Fibroblast of lung (primary cell): ENCODE measurements at regions not wholly inside any gene's neighbourhood (a gene's known extent, or its start where the extent isn't known, plus 50 kb on each side); places are given as distances from the start of the nearest gene placed in this dataset.

Experiments
- DNase-seq, 2 donors: peaks; one replicate each; pipeline versions ENCODE4 v3.0.0 to v3.0.0-alpha.2; 2010; ENCODE audit warnings: low read depth in 2 of 2
- H2AFZ ChIP-seq: 2 replicates; pipeline ENCODE4 v1.5.1; 2012; ENCODE audit warnings: low read length, control low read depth, inconsistent platforms
- H3K27ac ChIP-seq: 2 replicates; pipeline ENCODE4 v1.5.1; 2011; ENCODE audit warnings: low read length, control low read depth; ENCODE audit not compliant: insufficient read depth
- H3K27me3 ChIP-seq: 2 replicates; pipeline ENCODE4 v1.5.1; 2011; ENCODE audit warnings: mild to moderate bottlenecking, low read length; ENCODE audit not compliant: control insufficient read depth, insufficient read depth
- H3K36me3 ChIP-seq: 2 replicates; pipeline ENCODE4 v1.5.1; 2011; ENCODE audit warnings: low read length; ENCODE audit not compliant: control insufficient read depth, insufficient read depth
- H3K4me1 ChIP-seq: 2 replicates; pipeline ENCODE4 v1.5.1; 2011; ENCODE audit warnings: low read length; ENCODE audit not compliant: control insufficient read depth, insufficient read depth; ENCODE audit errors: extremely low read depth
- H3K4me2 ChIP-seq: 2 replicates; pipeline ENCODE4 v1.5.1; 2011; ENCODE audit warnings: low read length, control low read depth; ENCODE audit not compliant: insufficient read depth; ENCODE audit errors: extremely low read depth
- H3K4me3 ChIP-seq, 4 experiments: fragments of 200-600 bp in 1 of 4; sonication (generic) in 1 of 4; replicated peaks in 1 of 4; 2 replicates each; pipeline ENCODE4 v1.5.1; 2011 to 2016; ENCODE audit warnings: low read length in 4 of 4, low read depth in 3 of 4, mild to moderate bottlenecking in 3 of 4, control low read depth in 2 of 4, inconsistent platforms in 1 of 4, mixed read lengths in 1 of 4; ENCODE audit not compliant: insufficient read depth in 1 of 4; ENCODE audit errors: control extremely low read depth in 1 of 4
- H3K79me2 ChIP-seq: 2 replicates; pipeline ENCODE4 v1.5.1; 2012; ENCODE audit warnings: mild to moderate bottlenecking, low read length, inconsistent platforms; ENCODE audit not compliant: control insufficient read depth, insufficient read depth
- H3K9ac ChIP-seq: 2 replicates; pipeline ENCODE4 v1.5.1; 2011; ENCODE audit warnings: mild to moderate bottlenecking, low read length, control low read depth; ENCODE audit not compliant: insufficient read depth
- H3K9me3 ChIP-seq: 2 replicates; pipeline ENCODE4 v1.5.1; 2012; ENCODE audit warnings: low read depth, low read length; ENCODE audit not compliant: control insufficient read depth, insufficient read depth
- H4K20me1 ChIP-seq: 2 replicates; pipeline ENCODE4 v1.5.1; 2011; ENCODE audit warnings: low read length; ENCODE audit not compliant: control insufficient read depth, insufficient read depth; ENCODE audit errors: extremely low read depth
- CTCF ChIP-seq, 2 donors: IDR thresholded peaks in 1 of 2; conservative IDR thresholded peaks in 1 of 2; 1 replicate in 1 of 2; 2 replicates in 1 of 2; pipeline ENCODE4 v1.5.1; 2011 to 2012; ENCODE audit warnings: low read length in 2 of 2, control low read depth in 1 of 2, inconsistent platforms in 1 of 2, low read depth in 1 of 2, mild to moderate bottlenecking in 1 of 2
- EZH2 ChIP-seq: IDR thresholded peaks from 2 replicates; pipeline ENCODE4 v1.5.1; 2012; ENCODE audit warnings: low read length, control low read depth, mild to moderate bottlenecking; ENCODE audit errors: missing control alignments

DNA sequence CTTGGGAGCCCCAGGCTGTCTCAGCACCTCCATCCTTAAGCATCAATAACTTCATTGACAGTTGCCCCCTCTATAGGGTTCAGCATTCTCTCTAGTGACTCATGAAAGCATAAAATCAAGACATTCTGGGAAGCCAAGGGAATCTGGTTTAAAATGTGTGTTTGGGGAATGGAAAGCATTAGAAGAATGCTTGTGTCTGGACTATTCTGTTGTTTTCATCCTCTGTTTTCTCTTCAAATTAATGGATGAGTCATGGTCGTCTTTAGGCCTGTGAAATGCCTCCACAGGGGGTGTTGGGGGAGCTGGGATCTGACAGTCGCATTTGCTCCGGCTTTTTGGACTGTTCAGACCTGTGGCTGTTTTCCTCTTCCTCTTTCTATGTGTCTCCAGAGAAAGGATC is 279.7 kb downstream of the CDC5L start:
- peaks cover 8% of the 10 kb centered on the region for H3K4me1 ChIP-seq
- H3K4me2 ChIP-seq = no peak overlapping the region

GRCh38 chr6:44667668-44668390 is 280.3 kb downstream of the CDC5L start:
- H3K79me2 ChIP-seq = no peaks in the 10 kb centered on the region
- H3K4me3 ChIP-seq = no peak overlapping the region
- peaks cover 2% of the 10 kb centered on the region for H3K27me3 ChIP-seq
- TF ChIP-seq CTCF (conservative IDR thresholded peaks at IDR 0.05 in 1 of 2, IDR thresholded peaks at IDR 0.05 in 1 of 2; ENCODE audit: low read depth in 1 of 2, low read length in 2 of 2) (peak; percentile 27 to 59), EZH2 (no peak)
- peak overlapping the region; percentile 28 for H3K27ac ChIP-seq
- no peak overlapping the region for H2AFZ ChIP-seq
- H3K36me3 ChIP-seq = no peaks in the 10 kb centered on the region
- no peak for DNase-seq
- H3K9ac ChIP-seq = no peak overlapping the region
- H4K20me1 ChIP-seq = no peaks in the 10 kb centered on the region
- no peaks in the 10 kb centered on the region for H3K9me3 ChIP-seq
- H3K4me1 ChIP-seq = peaks cover 8% of the 10 kb centered on the region
- H3K4me2 ChIP-seq = no peak overlapping the region

More for the DNA sequence above, 279.7 kb downstream of the CDC5L start:
- Histone ChIP-seq H3K9me3 (no peaks in the 10 kb centered on the region), H3K27ac (no peak overlapping the region), H3K9ac (no peak overlapping the region), H3K4me3 (no peak overlapping the region), H3K79me2 (no peaks in the 10 kb centered on the region), H2AFZ (no peak overlapping the region), H3K36me3 (no peaks in the 10 kb centered on the region), H3K27me3 (peaks cover 2% of the 10 kb centered on the region), H4K20me1 (no peaks in the 10 kb centered on the region)
- peak; percentile 75 to 98 for DNase-seq
- no peak for TF ChIP-seq CTCF (conservative IDR thresholded peaks at IDR 0.05 in 1 of 2, IDR thresholded peaks at IDR 0.05 in 1 of 2; ENCODE audit: low read depth in 1 of 2, low read length in 2 of 2)
- TF ChIP-seq EZH2 = no peak

DNA sequence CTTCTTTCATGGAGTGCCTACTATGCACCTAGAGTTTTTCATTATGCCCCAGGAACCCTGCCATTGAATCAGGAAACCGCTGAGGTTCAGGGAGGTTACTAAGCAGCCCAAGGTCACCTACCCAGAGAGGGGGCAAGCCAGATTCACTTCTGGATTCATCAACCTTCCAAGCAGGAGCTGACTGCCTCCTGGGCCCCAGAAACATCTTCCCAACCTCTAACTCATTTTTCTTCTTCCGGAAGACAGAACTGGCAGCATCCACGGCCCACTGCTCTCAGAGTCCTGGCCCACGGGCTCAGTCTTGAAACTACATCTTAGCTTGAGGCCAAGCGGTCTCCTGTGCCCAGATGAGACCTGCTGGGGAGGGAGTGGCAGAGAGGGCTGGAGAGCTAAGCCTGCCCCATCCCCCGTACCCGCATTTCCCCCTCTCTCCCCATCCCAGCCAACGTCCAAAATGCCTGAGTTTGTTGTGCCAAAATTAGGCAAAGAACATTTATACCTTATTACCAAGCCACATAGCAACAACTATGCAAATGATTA is 281.0 kb downstream of the CDC5L start:
- Histone ChIP-seq H3K4me3 (no peak overlapping the region), H3K79me2 (no peaks in the 10 kb centered on the region), H3K4me2 (no peak overlapping the region), H3K27me3 (peaks cover 2% of the 10 kb centered on the region), H4K20me1 (no peaks in the 10 kb centered on the region), H3K36me3 (no peaks in the 10 kb centered on the region), H3K4me1 (peaks cover 8% of the 10 kb centered on the region), H3K27ac (no peak overlapping the region), H2AFZ (no peak overlapping the region), H3K9me3 (no peaks in the 10 kb centered on the region), H3K9ac (no peak overlapping the region)
- TF ChIP-seq CTCF (conservative IDR thresholded peaks at IDR 0.05 in 1 of 2, IDR thresholded peaks at IDR 0.05 in 1 of 2; ENCODE audit: low read depth in 1 of 2, low read length in 2 of 2) = no peak
- no peak for TF ChIP-seq EZH2
- DNase-seq = no peak
